ENCODE measurements at regions not wholly inside any gene's neighbourhood (a gene's known extent, or its start where the extent isn't known, plus 50 kb on each side); places are given as distances from the start of the nearest gene placed in this dataset.

GRCh38 chr2:569681-570080, 107.5 kb downstream of the TMEM18 start:
- no peak for TF ChIP-seq POLR2AphosphoS5 (IDR thresholded peaks at IDR 0.05; ENCODE audit: low read depth, low read length)
- TF ChIP-seq TAF1 (IDR thresholded peaks at IDR 0.05; ENCODE audit: borderline replicate concordance, insufficient read depth, low read length): no peak
- TF ChIP-seq FOXP2 (optimal IDR thresholded peaks at IDR 0.05; ENCODE audit: borderline replicate concordance, extremely low read depth, extremely low read length, insufficient read depth): no peak
- TF ChIP-seq REST (IDR thresholded peaks at IDR 0.05; ENCODE audit: insufficient read depth in 1 of 2, low read depth in 2 of 2, low read length in 2 of 2): no peak
- no peak for TF ChIP-seq SIN3A (IDR thresholded peaks at IDR 0.05; ENCODE audit: borderline replicate concordance, insufficient read depth, low read length)

All from PFSK-1 (cell line).